Activated naive CD4-positive, alpha-beta T cell treated with anti-CD3 and anti-CD28 coated beads, Interleukin-2, amount 10 ng/mL, durations not matched to agents 7 days and 5 days (primary cell): ENCODE measurements at regions not wholly inside any gene's neighbourhood (a gene's known extent, or its start where the extent isn't known, plus 50 kb on each side); places are given as distances from the start of the nearest gene placed in this dataset.

Source experiments
- CTCF ChIA-PET: fragments of 350-600 bp; sonication (Branson Sonifier 250); formaldehyde crosslinking; loops from one replicate; lab custom pipeline; 2021; ENCODE audit warnings: antibody characterized with exemption; lab: Charles Lee
- DNase-seq: peaks from one replicate; pipeline ENCODE4 v3.0.0-alpha.2; 2020
- H3K27ac Mint-ChIP-seq: one replicate; pipeline ENCODE4 v1.8.0; 2021; ENCODE audit warnings: mild to moderate bottlenecking, moderate library complexity, mixed read lengths
- H3K27me3 Mint-ChIP-seq: one replicate; pipeline ENCODE4 v1.8.0; 2021; ENCODE audit warnings: mild to moderate bottlenecking, mixed read lengths
- H3K36me3 Mint-ChIP-seq: one replicate; pipeline ENCODE4 v1.8.0; 2021; ENCODE audit warnings: mixed read lengths
- H3K4me1 Mint-ChIP-seq: one replicate; pipeline ENCODE4 v1.8.0; 2021; ENCODE audit warnings: mixed read lengths
- H3K4me3 Mint-ChIP-seq: one replicate; pipeline ENCODE4 v1.8.0; 2021; ENCODE audit warnings: mild to moderate bottlenecking, moderate library complexity, mixed read lengths
- H3K9me3 Mint-ChIP-seq: one replicate; pipeline ENCODE4 v1.8.0; 2021; ENCODE audit warnings: mixed read lengths

DNA sequence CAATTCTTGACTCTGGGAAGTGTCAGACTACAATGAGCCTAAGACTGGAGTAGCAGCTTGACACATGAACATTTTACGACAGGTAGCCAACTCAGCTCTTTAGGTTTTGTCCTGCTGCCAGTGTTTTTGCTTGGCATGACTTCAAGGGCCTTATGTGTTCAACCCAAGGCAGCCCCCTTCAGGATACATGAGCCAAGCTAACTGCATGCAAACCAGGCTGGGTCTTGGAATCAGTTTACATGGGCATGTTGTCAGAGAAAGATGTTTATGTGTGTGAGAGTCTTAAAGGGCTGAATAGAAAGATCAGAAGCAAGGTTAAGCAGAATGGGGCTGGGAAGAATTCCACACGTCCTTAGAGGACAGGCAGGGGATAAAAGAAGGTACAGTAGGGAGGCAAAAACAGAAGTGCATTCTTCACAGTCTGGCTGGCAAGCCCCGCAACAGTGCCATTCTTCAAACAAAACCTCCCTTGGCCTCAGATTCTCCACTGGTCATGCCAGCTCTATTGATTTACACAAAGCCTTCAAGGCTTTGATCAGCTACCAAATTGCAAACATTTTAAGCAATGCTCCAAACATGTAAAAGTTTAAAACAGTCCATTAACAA is 97.3 kb downstream of the NKX6-1 start:
- no peak overlapping the region for H3K27ac Mint-ChIP-seq
- H3K4me3 Mint-ChIP-seq: no peak overlapping the region
- H3K27me3 Mint-ChIP-seq: no peaks in the 10 kb centered on the region
- CTCF ChIA-PET: no interaction called here
- DNase-seq: no peak
- H3K4me1 Mint-ChIP-seq: no peaks in the 10 kb centered on the region
- H3K36me3 Mint-ChIP-seq: no peaks in the 10 kb centered on the region
- H3K9me3 Mint-ChIP-seq: no peaks in the 10 kb centered on the region

DNA sequence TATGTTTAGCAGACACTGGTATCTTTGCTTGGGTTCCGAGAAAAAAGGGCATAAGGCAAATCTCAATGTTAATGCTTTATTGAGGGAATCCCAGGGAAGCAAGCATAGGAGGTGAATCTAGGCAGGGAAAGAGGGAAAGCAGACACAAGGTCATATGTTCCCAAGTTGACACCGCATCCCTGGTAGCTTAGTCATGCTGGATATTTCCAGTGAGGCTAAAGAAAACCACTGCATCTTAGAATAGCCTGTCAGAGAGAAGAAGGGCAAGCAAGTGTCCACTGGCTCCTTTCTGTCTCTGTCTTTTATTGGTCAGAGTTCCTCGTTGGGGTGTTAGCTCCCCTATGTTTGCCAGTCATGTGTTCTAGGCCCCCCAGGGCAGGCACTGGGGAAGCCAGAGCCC is 104.7 kb downstream of the NKX6-1 start:
- no peaks in the 10 kb centered on the region for H3K9me3 Mint-ChIP-seq
- no peaks in the 10 kb centered on the region for H3K27me3 Mint-ChIP-seq
- CTCF ChIA-PET: no interaction called here
- H3K4me1 Mint-ChIP-seq: no peaks in the 10 kb centered on the region
- H3K27ac Mint-ChIP-seq: no peak overlapping the region
- H3K36me3 Mint-ChIP-seq: no peaks in the 10 kb centered on the region
- no peak overlapping the region for H3K4me3 Mint-ChIP-seq
- no peak for DNase-seq

- H3K36me3 Mint-ChIP-seq: no peaks in the 10 kb centered on the region
- no peak for DNase-seq
- H3K4me3 Mint-ChIP-seq: no peak overlapping the region
- H3K27me3 Mint-ChIP-seq: no peaks in the 10 kb centered on the region
- no peaks in the 10 kb centered on the region for H3K4me1 Mint-ChIP-seq
- H3K27ac Mint-ChIP-seq: no peak overlapping the region
- H3K9me3 Mint-ChIP-seq: no peaks in the 10 kb centered on the region
- CTCF ChIA-PET: no interaction called here
These were observed 106.0 kb downstream of the NKX6-1 start for GRCh38 chr4:84392951-84393590.

GRCh38 chr4:84389406-84389805 is 109.7 kb downstream of the NKX6-1 start:
- Mint-ChIP-seq H3K27me3 (no peaks in the 10 kb centered on the region), H3K4me1 (no peaks in the 10 kb centered on the region), H3K9me3 (no peaks in the 10 kb centered on the region), H3K27ac (no peak overlapping the region), H3K36me3 (no peaks in the 10 kb centered on the region), H3K4me3 (no peak overlapping the region)
- CTCF ChIA-PET: no interaction called here
- DNase-seq: no peak

DNA sequence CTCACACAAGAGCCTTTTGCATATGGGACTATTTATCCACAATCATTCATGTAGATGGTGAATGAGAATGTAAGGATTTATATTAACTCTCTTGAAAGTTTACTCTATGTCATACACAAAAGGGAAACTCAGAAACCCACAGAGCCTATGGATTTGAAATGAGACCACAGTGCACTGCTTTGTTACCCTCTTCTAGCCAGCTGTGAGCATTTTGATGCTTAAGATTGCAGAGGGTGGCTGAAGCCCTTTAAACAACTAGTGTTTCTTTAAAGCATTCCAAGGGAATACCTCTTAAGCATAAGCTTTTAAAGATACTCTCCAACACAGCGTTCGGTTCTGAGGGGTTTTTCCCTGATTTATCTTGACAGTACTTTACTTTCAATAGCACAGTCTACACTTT is 113.9 kb downstream of the NKX6-1 start:
- DNase-seq: no peak
- Mint-ChIP-seq H3K27ac (no peak overlapping the region), H3K9me3 (no peaks in the 10 kb centered on the region), H3K4me1 (no peaks in the 10 kb centered on the region), H3K27me3 (no peaks in the 10 kb centered on the region), H3K36me3 (no peaks in the 10 kb centered on the region), H3K4me3 (no peak overlapping the region)
- CTCF ChIA-PET: no interaction called here

- CTCF ChIA-PET: no interaction called here
- Mint-ChIP-seq H3K36me3 (no peaks in the 10 kb centered on the region), H3K4me3 (no peak overlapping the region), H3K9me3 (no peaks in the 10 kb centered on the region), H3K4me1 (no peaks in the 10 kb centered on the region), H3K27me3 (no peaks in the 10 kb centered on the region), H3K27ac (no peak overlapping the region)
- DNase-seq: no peak
These were observed 114.3 kb downstream of the NKX6-1 start for GRCh38 chr4:84384801-84385200.

DNA sequence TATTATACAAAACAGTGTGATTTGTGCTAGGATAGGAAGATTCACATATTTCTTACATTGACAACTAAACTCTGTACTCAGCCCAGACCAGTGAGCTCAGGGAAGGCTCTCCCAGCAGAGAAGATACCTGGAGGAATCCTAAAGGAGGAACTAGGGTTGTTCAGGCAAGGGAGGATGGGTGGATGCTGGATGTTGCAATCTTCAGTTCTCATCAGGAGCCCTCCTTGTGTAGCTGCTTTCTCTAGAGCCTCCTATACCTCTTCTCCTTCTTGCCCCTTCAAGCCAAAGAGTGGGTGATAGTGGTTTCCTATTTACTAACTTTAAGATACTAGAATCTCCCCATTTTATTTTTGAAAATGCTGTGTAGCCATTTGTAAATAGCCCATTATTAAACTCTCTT is 117.3 kb downstream of the NKX6-1 start:
- no peak for DNase-seq
- Mint-ChIP-seq H3K27me3 (peaks cover 3% of the 10 kb centered on the region), H3K4me3 (no peak overlapping the region), H3K36me3 (no peaks in the 10 kb centered on the region), H3K27ac (no peak overlapping the region), H3K4me1 (no peaks in the 10 kb centered on the region), H3K9me3 (no peaks in the 10 kb centered on the region)
- CTCF ChIA-PET: no interaction called here

DNA sequence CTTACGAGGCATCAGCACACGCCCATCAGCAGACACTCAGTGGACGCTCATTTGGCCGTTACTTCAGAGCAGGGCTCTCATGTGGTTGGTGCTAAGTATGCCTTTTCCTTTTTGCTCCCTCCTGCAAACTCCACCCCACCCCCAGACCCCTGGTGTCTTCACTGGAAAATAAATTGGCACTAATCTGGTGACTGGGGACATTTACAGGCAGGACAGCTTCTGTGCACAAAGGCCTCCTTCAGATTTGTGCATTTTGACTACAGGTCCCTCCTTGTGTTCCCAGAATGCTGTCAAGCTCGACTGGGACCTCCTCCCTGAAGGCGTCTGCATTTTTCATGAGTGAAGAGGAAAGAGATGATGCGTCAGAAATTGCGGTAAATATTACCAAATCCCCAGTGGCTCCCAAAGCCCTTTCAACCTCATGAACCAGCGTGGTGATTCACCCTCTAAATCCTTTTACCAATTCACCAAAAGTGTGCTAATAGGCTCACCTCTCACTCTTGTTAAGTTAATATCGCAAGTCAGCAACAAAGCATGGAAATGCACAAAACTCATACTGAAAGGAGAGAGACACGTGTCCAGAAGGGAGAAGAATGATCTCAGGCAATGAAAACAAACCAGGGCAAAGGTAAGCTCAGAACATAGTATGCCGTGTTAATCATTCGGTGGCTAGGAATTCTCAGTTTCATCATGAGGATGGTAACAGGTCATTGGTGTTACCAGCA is 119.0 kb downstream of the NKX6-1 start:
- no peak for DNase-seq
- H3K4me1 Mint-ChIP-seq: no peaks in the 10 kb centered on the region
- CTCF ChIA-PET: no interaction called here
- H3K4me3 Mint-ChIP-seq: no peak overlapping the region
- no peaks in the 10 kb centered on the region for H3K36me3 Mint-ChIP-seq
- H3K27me3 Mint-ChIP-seq: peaks cover 3% of the 10 kb centered on the region
- no peaks in the 10 kb centered on the region for H3K9me3 Mint-ChIP-seq
- H3K27ac Mint-ChIP-seq: no peak overlapping the region

DNA sequence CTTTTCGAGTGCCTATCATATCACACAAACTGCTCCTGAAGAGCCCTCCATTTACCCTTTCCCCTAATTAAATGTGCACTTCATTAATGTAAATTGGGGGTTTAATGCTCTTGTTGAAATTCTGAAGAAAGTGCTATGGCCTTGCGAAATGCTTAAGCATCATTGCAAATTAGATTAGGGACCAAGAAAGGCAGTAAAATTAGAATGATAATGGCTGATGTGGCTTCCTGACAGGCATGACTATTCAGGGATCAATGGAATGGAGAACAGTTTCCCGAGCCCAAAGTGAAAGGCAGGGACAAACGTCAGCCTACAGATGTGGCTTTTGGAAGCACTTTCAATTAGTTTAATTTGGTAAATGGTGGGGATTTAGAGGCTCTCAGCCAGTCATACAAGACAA is 120.1 kb downstream of the NKX6-1 start:
- no peaks in the 10 kb centered on the region for H3K9me3 Mint-ChIP-seq
- CTCF ChIA-PET: no interaction called here
- peaks cover 3% of the 10 kb centered on the region for H3K27me3 Mint-ChIP-seq
- DNase-seq: no peak
- H3K4me1 Mint-ChIP-seq: no peaks in the 10 kb centered on the region
- no peak overlapping the region for H3K27ac Mint-ChIP-seq
- no peak overlapping the region for H3K4me3 Mint-ChIP-seq
- H3K36me3 Mint-ChIP-seq: no peaks in the 10 kb centered on the region

- Mint-ChIP-seq H3K27me3 (peaks cover 3% of the 10 kb centered on the region), H3K4me3 (no peak overlapping the region)
- CTCF ChIA-PET: no interaction called here
These were observed 120.7 kb downstream of the NKX6-1 start for GRCh38 chr4:84378356-84378755.

GRCh38 chr4:84366907-84367306 is 132.2 kb downstream of the NKX6-1 start:
- Mint-ChIP-seq H3K9me3 (no peaks in the 10 kb centered on the region), H3K27me3 (no peaks in the 10 kb centered on the region), H3K36me3 (no peaks in the 10 kb centered on the region), H3K4me3 (no peak overlapping the region), H3K4me1 (no peaks in the 10 kb centered on the region), H3K27ac (no peak overlapping the region)
- no peak for DNase-seq
- CTCF ChIA-PET: no interaction called here

More at GRCh38 chr4:84378356-84378755, 120.7 kb downstream of the NKX6-1 start:
- H3K36me3 Mint-ChIP-seq: no peaks in the 10 kb centered on the region
- H3K4me1 Mint-ChIP-seq: no peaks in the 10 kb centered on the region
- no peak overlapping the region for H3K27ac Mint-ChIP-seq
- no peak for DNase-seq
- no peaks in the 10 kb centered on the region for H3K9me3 Mint-ChIP-seq

- no peaks in the 10 kb centered on the region for H3K4me1 Mint-ChIP-seq
- CTCF ChIA-PET: no interaction called here
- H3K27me3 Mint-ChIP-seq: no peaks in the 10 kb centered on the region
- no peak for DNase-seq
- H3K4me3 Mint-ChIP-seq: no peak overlapping the region
- H3K27ac Mint-ChIP-seq: no peak overlapping the region
- H3K36me3 Mint-ChIP-seq: no peaks in the 10 kb centered on the region
- H3K9me3 Mint-ChIP-seq: no peaks in the 10 kb centered on the region
These were observed 132.9 kb downstream of the NKX6-1 start for GRCh38 chr4:84366161-84366560.

GRCh38 chr4:84362896-84363655 is 136.0 kb downstream of the NKX6-1 start:
- H3K4me1 Mint-ChIP-seq: no peaks in the 10 kb centered on the region
- no peak overlapping the region for H3K4me3 Mint-ChIP-seq
- H3K9me3 Mint-ChIP-seq: no peaks in the 10 kb centered on the region
- CTCF ChIA-PET: no interaction called here
- no peak for DNase-seq
- H3K27me3 Mint-ChIP-seq: no peaks in the 10 kb centered on the region
- no peak overlapping the region for H3K27ac Mint-ChIP-seq
- no peaks in the 10 kb centered on the region for H3K36me3 Mint-ChIP-seq

- Mint-ChIP-seq H3K4me1 (no peaks in the 10 kb centered on the region), H3K4me3 (no peak overlapping the region), H3K27me3 (no peaks in the 10 kb centered on the region), H3K36me3 (no peaks in the 10 kb centered on the region), H3K27ac (no peak overlapping the region), H3K9me3 (peaks cover 22% of the 10 kb centered on the region)
- no peak for DNase-seq
- CTCF ChIA-PET: no interaction called here
These were observed 156.9 kb downstream of the NKX6-1 start for GRCh38 chr4:84342161-84342560.
